Gastroesophageal sphincter (tissue), 4 donors: ENCODE measurements at regions not wholly inside any gene's neighbourhood (a gene's known extent, or its start where the extent isn't known, plus 50 kb on each side); places are given as distances from the start of the nearest gene placed in this dataset.
"Not testable (repeated sequence)": the region's sequence is repeated elsewhere in the genome, so short reads cannot be mapped to it uniquely, and the experiment has no call there.

Experiments used
- ATAC-seq: fragments of 150-250 bp; one replicate; pipeline ENCODE4 v1.9.1; 2016; ENCODE audit warnings: mild to moderate bottlenecking, moderate library complexity
- H3K27ac ChIP-seq, 4 donors: fragments of 200-600 bp; sonication (generic) in 3 of 4; 1 replicate in 3 of 4; 2 replicates in 1 of 4; pipeline ENCODE4 v1.5.1; 2016 to 2019
- H3K27me3 ChIP-seq: fragments of 200-600 bp; sonication (generic); one replicate; pipeline ENCODE4 v1.5.1; 2019
- H3K36me3 ChIP-seq, 2 donors: fragments of 200-600 bp; sonication (generic); one replicate each; pipeline ENCODE4 v1.5.1; 2019; ENCODE audit warnings: control low read depth in 1 of 2
- H3K4me1 ChIP-seq, 3 donors: fragments of 200-600 bp; sonication (generic); 1 replicate in 2 of 3; 2 replicates in 1 of 3; pipeline ENCODE4 v1.5.1; 2016 to 2019; ENCODE audit warnings: control low read depth in 2 of 3
- H3K4me3 ChIP-seq, 2 donors: fragments of 200-600 bp; sonication (generic); one replicate each; pipeline ENCODE4 v1.5.1; 2019; ENCODE audit warnings: mild to moderate bottlenecking in 1 of 2, moderate library complexity in 1 of 2
- H3K9me3 ChIP-seq, 3 donors: fragments of 200-600 bp; sonication (generic); one replicate each; pipeline ENCODE4 v1.5.1; 2017 to 2019; ENCODE audit warnings: control low read depth in 2 of 3
- CTCF ChIP-seq, 4 experiments: fragments of 200-600 bp in 2 of 4; fragments of 450-650 bp in 2 of 4; sonication (generic) in 1 of 4; IDR thresholded peaks; one replicate each; pipeline ENCODE4 v1.5.1; 2017 to 2019; ENCODE audit warnings: antibody characterized with exemption in 4 of 4, mild to moderate bottlenecking in 2 of 4, moderate library complexity in 2 of 4
- EP300 ChIP-seq: sonication (generic); formaldehyde crosslinking; IDR thresholded peaks from one replicate; pipeline ENCODE4 v1.6.1; 2017; ENCODE audit warnings: antibody characterized with exemption, mild to moderate bottlenecking
- POLR2A ChIP-seq, 2 donors: fragments of 450-650 bp; IDR thresholded peaks; one replicate each; pipeline ENCODE4 v1.6.1; 2017; ENCODE audit warnings: antibody characterized with exemption in 2 of 2, mild to moderate bottlenecking in 2 of 2, moderate library complexity in 1 of 2
- POLR2AphosphoS5 ChIP-seq: sonication (generic); formaldehyde crosslinking; IDR thresholded peaks from one replicate; pipeline ENCODE4 v1.6.1; 2017; ENCODE audit warnings: antibody characterized with exemption
- WGBS, 2 donors: methylation state at CpG; one replicate each; pipeline ENCODE4 v1.1.5; 2018; ENCODE audit warnings: low coverage in 1 of 2; 5-methylcytosine and 5-hydroxymethylcytosine counted together

GRCh38 chrX:4655743-4656142 is 942.3 kb upstream of the PRKX start:
- Histone ChIP-seq H3K36me3 (no peaks in the 10 kb centered on the region), H3K27me3 (no peaks in the 10 kb centered on the region), H3K4me1 (no peaks in the 10 kb centered on the region), H3K9me3 (no peaks in the 10 kb centered on the region), H3K27ac (no peak overlapping the region), H3K4me3 (no peak overlapping the region)
- 65 to 77% methylated on average over 2 to 3 of the region's 4 CpGs for WGBS, 2 donors
- no peak for ATAC-seq
- TF ChIP-seq POLR2A (IDR thresholded peaks at IDR 0.05), result no peak
- no peak for TF ChIP-seq CTCF (IDR thresholded peaks at IDR 0.05)
- no peak for TF ChIP-seq EP300
- TF ChIP-seq POLR2AphosphoS5, result no peak

GRCh38 chrX:4642114-4642513 is 928.7 kb upstream of the PRKX start:
- WGBS, 2 donors, result 87% methylated on average over 2 of the region's 2 CpGs; no CpG with 5 or more reads in 1 of the 2 donors
- TF ChIP-seq POLR2A (IDR thresholded peaks at IDR 0.05), result no peak
- no peak for TF ChIP-seq CTCF (IDR thresholded peaks at IDR 0.05)
- TF ChIP-seq POLR2AphosphoS5, result no peak
- no peak for TF ChIP-seq EP300
- H3K36me3 ChIP-seq, result no peaks in the 10 kb centered on the region
- no peaks in the 10 kb centered on the region for H3K9me3 ChIP-seq
- H3K27me3 ChIP-seq, result no peaks in the 10 kb centered on the region
- H3K4me3 ChIP-seq, result no peak overlapping the region
- no peak for ATAC-seq
- H3K27ac ChIP-seq, result no peak overlapping the region
- H3K4me1 ChIP-seq, result no peaks in the 10 kb centered on the region

- H3K27ac ChIP-seq, result no peak overlapping the region
- H3K36me3 ChIP-seq, result no peaks in the 10 kb centered on the region
- no peak for ATAC-seq
- WGBS, 2 donors, result 69 to 81% methylated on average over 2 to 3 of the region's 4 CpGs
- H3K9me3 ChIP-seq, result no peaks in the 10 kb centered on the region
- no peak overlapping the region for H3K4me3 ChIP-seq
- TF ChIP-seq CTCF (IDR thresholded peaks at IDR 0.05) (no peak), EP300 (no peak), POLR2AphosphoS5 (no peak), POLR2A (IDR thresholded peaks at IDR 0.05) (no peak)
- no peaks in the 10 kb centered on the region for H3K27me3 ChIP-seq
- no peaks in the 10 kb centered on the region for H3K4me1 ChIP-seq
Measured at GRCh38 chrX:4638036-4638435, 924.6 kb upstream of the PRKX start.

GRCh38 chrX:4627414-4627813 is 914.0 kb upstream of the PRKX start:
- H3K36me3 ChIP-seq, result no peaks in the 10 kb centered on the region
- 33% methylated on average over 1 of the region's 1 CpG; no CpG with 5 or more reads in 1 of the 2 donors for WGBS, 2 donors
- no peak for ATAC-seq
- no peaks in the 10 kb centered on the region for H3K4me1 ChIP-seq
- no peak for TF ChIP-seq CTCF (IDR thresholded peaks at IDR 0.05)
- no peak for TF ChIP-seq POLR2A (IDR thresholded peaks at IDR 0.05)
- no peak for TF ChIP-seq EP300
- TF ChIP-seq POLR2AphosphoS5, result no peak
- no peak overlapping the region for H3K4me3 ChIP-seq
- no peak overlapping the region for H3K27ac ChIP-seq
- no peaks in the 10 kb centered on the region for H3K9me3 ChIP-seq
- no peaks in the 10 kb centered on the region for H3K27me3 ChIP-seq

- 18 to 30% methylated on average over 4 to 5 of the region's 5 CpGs for WGBS, 2 donors
- Histone ChIP-seq H3K4me3 (no peak overlapping the region), H3K27ac (no peak overlapping the region), H3K9me3 (no peaks in the 10 kb centered on the region), H3K4me1 (no peaks in the 10 kb centered on the region), H3K36me3 (no peaks in the 10 kb centered on the region), H3K27me3 (no peaks in the 10 kb centered on the region)
- TF ChIP-seq EP300, result no peak
- no peak for TF ChIP-seq CTCF (IDR thresholded peaks at IDR 0.05)
- no peak for TF ChIP-seq POLR2AphosphoS5
- no peak for TF ChIP-seq POLR2A (IDR thresholded peaks at IDR 0.05)
- ATAC-seq, result no peak
Measured at GRCh38 chrX:4622486-4623167, 909.2 kb upstream of the PRKX start.

- H3K27me3 ChIP-seq, H3K4me3 ChIP-seq, ATAC-seq, H3K4me1 ChIP-seq, H3K27ac ChIP-seq, H3K9me3 ChIP-seq, H3K36me3 ChIP-seq: not testable (repeated sequence)
- WGBS, 2 donors, result 76 to 86% methylated on average over 1 to 2 of the region's 2 CpGs
Measured at GRCh38 chrX:4613651-4614050, 900.2 kb upstream of the PRKX start.
